GM21529 (cell line): ENCODE measurements at regions not wholly inside any gene's neighbourhood (a gene's known extent, or its start where the extent isn't known, plus 50 kb on each side); places are given as distances from the start of the nearest gene placed in this dataset.

Experiments used
- ATAC-seq: cut with Tn5 transposase; IDR thresholded peaks from one replicate; pipeline ENCODE4 v1.9.1; 2021; ENCODE audit not compliant: unreplicated experiment

DNA sequence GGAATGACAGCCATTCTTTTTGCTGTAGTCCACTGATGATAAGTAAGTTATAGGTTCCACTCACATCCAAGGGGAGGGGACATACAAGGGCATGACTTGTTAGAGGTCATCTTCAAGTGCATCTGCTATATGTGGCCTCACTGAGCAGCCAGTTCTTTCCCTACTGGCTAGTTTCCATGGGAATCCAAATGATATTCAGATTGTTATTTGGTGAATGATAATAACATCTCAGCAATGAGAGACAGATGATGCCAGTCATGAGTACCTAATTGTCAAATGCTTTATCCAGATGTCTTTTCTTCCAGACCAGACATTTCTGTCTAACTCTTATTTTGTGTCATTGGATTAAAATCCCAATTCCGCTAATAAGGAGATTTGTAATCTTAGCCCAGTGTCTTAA is 460.4 kb upstream of the BOD1L1 start:
- ATAC-seq, result peak; percentile 9

DNA sequence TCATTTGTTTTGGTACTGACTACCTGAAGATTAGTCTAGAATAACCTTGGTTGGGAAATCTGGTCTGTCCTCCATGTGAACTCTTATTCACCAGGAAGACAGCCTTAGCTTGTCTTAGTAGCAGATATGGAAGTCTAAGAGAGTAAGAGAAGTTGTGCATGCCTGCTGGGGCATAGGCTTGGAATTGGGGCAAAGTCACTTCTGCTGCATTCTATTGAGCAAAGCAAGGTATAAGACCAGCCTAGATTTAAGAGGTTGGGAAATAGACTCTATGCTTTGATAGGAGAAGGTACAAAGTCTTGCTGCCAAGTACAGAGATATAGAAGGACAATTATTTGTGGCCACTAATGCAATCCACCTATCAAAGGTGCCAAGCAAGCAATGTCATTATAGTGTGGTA is 464.0 kb upstream of the BOD1L1 start:
- ATAC-seq, result no peak

DNA sequence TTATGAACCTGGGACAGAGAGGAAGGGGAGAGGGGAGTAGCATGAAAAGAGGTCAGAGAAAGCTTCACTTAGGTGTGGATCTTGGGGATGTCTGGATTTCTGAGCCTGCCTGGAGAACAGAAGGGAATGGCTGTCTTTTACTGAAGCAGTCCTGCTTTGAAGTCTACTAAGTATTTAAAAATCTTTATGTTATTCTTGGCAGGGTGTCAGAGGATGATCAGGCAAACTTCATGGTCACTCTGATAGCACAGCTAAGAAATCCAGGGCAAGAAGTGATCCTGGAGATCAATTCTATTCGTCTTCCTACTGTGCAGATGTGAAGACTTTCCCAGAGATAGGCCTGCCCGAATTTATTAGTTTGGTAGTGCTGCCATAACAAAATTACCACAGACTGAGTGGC is 464.4 kb upstream of the BOD1L1 start:
- ATAC-seq, result no peak

DNA sequence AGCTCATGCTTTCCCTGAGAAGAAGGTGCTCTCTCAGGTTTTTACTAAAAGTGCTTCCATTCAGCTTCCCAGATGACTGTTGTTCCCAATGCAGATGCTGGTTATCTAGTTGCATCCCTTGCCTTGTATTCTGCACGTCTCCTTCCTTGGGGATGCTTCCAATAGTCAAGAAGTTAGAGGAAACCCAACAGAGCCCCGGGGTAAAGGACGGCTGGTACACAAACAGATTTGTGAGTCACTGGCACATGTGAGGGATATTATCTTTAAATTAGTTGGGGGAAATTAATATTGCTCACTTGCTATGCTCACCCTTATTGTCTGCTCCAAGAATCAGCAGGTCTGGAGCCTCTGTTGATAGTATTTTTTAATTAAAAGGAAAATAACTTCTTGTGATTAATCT is 465.2 kb upstream of the BOD1L1 start:
- no peak for ATAC-seq

DNA sequence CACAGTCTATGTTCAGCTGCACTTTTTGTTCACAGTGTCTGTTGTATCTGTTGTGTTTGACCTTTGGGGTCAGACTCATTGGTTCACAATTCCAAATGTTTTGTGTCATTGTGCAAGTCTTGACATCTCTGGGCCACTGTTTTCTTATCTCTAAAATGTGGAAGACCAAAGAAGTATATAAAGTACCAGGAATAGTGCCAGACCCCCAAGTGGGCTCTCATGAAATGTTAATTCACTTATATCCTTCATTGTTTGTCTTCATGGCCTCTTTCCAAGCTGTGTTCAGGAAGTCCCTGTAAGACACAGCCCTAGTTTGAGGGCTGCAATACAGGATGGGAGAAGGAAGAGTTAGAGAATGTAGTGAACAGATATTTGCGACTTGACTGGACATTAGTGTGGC is 468.3 kb upstream of the BOD1L1 start:
- no peak for ATAC-seq

DNA sequence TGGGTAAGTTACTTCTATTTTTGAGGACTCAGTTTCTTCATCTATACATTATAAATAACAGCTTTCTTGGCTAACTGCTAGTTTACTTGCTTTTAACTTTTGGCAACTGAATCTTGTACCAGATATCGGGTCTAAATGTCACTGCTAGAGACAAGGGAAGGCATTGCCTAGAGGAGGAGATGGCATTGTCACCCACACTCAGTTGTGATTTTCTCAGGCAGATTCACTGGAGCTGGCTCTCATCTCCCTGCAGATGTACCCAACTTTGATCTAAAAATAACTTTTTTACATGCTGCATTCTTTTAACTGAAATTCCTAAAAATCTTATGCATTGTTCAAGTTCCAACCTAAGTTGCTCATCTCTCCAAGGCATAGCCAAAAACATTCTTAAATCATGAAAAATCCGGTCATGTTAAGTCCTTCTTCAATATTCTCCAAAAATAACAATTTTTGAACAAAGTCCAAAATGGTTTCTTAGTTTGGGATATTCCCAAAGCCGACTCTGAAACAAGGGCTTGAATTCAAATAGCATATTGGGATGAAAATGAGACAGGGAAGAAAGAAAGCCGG is 469.0 kb upstream of the BOD1L1 start:
- no peak for ATAC-seq

DNA sequence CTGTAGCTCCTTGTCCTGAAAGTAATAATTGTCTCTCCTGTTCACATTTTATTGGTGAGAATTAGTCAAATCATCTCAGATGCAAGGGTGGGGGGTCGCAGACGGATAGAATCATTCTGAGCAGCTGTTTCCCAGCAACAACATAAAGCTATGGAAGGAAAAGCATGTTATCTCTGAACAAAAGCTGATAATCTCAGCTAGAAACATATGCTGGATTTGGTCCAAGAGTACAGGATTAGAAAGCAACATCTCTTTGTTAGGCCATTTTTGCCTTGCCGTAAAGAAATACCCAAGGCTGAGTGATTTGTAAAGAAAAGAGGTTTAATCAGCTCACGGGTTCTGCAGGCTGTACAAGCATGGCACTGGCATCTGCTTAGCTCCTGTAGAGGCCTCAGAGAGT is 472.8 kb upstream of the BOD1L1 start:
- ATAC-seq, result no peak

DNA sequence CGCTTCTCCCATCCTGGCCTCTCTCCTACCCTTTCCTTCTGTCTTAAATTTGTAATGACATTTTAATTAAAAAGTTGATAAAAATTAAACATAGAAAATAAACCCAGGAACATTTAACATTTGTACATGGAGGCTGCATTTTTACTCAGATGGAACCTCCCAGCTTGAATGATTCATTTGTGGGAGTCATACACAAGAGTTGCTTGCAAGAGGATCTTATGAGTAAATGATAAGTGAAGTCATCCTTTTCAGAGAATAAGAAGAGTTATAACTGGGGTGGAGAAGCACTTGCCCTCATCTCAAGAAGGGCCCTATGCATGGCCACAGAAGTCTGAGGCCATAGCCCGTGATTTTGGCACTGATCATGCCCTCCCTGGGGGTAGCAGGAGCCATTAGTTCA is 482.9 kb upstream of the BOD1L1 start:
- ATAC-seq, result no peak

DNA sequence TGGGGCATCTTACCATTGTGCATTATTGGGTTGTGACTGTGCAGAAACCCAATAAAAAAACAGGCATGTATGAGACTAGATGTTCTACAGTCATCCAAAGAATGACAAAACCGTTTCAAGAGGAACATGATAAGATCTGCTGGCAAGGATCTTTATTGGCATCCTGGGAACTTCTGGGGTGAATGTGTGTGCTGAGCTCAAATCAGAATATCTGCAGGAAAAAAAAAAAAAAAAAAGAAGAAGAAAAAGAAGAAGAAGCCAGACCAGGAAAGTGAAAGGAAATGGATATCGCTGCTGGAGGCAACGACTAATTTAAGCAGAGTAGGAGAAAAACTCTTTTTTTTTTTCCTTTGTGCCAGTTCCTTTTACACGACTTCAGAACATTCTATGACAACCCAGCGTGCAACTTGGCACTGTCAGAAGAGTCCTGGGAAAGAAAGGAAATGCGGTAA is 484.2 kb upstream of the BOD1L1 start:
- no peak for ATAC-seq

DNA sequence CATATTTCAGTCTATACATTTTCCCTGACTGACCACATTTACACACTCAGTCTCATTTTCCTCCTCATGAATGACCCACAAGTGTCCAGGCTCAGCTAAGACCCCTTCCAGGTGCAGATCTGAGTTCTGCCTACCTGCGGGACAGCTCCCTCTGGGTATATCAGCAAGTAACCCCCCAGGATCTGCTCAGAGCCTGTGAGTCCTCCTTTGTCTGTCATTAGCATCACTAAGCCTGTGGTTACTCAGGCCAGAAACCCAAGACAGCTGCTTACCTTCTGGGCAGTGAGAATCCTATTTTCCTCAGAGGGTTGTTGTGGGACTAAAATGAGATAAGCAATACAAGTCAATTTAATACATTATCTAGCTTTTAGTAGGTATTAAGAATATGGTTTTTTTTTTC is 487.6 kb upstream of the BOD1L1 start:
- no peak for ATAC-seq

DNA sequence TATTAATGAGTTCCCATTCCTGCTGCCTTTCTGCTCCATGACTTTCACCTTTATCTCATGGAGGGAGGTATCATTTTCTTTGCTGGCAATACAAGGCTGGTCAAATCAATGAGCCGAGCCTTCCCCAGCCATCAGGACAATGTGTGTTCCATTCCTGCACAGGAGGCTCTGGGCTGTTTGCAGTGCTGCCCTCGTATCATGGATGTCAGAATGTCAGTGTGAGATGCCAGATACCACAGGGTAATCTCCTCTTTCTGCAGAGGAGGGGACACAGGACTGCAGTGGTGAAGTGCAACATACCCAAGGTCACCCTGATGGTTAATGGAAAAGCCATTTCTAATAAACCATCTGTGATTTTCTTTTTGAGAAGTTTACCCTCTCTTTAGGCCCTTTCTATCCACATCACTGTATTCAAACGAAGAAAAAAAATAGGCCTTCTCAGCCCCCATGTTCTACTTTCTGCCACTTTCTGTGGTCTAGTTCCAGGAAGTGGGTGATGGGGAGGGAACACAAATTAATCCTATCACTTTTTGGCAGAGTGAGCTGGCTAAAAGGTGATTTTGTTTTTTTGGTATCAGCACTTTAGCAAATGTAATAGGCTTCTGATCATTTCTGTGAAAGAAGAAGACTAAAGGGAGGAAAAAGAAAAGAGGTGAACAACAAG is 490.2 kb upstream of the BOD1L1 start:
- no peak for ATAC-seq

DNA sequence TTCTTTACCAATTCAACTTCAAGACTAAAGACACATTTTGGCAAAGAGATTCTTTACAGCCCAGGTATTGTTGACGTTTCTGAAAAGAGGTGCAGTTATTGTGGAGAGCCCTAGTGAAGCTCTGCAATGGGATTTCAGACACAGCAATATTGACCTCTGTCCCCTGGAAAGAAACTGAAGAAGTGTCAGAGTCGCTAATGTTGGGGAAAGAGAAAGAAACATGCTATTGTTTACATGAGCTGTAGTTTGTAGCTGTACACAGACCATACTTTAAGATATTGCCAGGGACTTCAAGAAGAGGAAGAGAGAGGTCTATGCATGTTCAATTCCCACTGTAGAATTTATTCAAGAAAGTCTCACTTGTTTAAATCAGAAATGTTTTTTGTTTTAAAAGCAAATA is 497.3 kb upstream of the BOD1L1 start:
- ATAC-seq, result no peak

DNA sequence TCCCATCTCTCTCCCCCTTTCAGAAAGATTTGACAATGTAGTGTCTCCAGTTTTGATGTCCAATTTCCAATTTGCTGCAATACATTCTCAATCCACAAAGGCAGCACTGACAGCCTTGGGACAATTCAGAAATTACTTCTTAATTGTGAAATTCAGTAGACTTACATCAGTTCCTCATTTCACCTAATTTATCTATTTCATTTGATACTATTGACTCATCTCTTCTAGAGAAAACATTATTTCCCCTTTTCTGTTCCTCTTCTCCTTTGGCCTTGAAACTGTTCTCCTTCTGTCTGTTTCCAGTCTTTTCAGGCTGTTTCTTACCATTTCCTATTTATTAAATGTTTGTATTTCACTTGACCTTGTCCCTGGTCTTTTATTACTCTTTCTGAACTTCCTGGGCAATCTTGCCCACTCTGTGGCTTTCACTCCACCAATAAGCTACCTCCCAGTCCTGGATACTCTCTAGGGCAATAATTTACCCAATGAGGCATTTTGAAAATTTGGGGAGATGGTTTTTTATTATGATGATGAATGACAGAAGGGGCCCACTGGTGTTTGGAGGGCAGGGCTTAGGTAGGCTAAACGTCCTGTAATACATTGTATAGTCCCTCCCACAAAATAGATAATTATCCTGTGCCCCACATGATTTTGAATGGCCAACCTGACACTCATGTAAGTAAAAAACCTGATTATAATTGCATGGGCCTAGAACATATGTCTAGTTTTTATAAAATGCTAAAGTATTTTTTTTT is 498.0 kb upstream of the BOD1L1 start:
- peak; percentile 94 for ATAC-seq

DNA sequence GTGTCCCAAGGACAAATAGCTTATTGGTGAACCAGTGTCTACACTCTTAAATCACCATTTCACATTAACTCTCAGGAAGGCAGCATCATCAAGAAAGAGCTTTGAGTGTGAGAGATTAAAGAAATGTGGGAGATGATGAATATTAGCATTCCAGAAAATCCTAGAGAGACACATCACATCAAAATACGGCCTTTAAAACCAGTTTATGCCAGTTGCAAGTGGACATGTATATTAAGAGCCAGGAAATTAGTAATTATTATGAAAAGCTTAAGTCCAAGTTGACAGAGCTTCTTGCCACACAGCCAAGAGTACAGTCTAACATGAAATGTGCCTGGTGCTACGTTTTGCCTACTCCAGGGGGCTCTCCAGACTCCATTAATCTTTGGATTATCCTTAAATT is 503.0 kb upstream of the BOD1L1 start:
- no peak for ATAC-seq

DNA sequence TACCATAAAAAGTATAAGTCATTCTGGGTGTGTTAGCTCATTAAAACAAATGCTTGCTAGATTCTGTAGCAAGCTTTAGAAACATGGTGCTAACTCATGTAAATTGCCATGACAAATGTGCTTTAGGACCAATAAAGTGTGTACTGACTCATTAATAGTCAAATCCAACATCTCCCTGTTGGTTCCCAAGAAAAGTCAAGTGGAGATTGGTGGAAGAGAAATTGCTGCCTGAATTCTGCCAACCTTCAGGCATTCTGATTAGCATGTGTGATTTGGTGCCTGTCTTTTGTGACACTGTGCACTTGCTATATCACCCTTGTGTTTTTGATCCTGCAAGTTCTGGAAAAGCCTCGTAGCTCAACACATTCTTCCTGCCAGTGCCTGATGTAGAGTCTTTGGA is 503.8 kb upstream of the BOD1L1 start:
- ATAC-seq, result no peak

DNA sequence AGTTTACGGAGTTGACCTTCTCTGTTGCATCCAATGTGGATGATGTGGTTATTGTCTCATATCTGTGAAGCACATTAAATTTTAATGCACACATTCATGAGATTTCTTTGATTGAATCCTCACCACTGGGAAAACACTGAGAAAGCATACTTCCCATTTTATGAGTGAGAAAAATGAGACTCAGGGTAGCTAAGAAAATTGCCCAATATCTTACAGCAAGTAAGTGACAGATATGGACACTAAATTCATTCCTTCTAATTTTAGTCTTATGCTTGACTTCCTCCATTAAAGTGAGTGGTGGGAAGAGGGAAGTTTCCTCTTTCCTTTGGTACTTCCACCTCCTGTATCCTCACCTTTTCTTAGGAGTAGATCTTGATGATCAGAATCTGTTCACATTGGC is 504.8 kb upstream of the BOD1L1 start:
- ATAC-seq, result no peak

DNA sequence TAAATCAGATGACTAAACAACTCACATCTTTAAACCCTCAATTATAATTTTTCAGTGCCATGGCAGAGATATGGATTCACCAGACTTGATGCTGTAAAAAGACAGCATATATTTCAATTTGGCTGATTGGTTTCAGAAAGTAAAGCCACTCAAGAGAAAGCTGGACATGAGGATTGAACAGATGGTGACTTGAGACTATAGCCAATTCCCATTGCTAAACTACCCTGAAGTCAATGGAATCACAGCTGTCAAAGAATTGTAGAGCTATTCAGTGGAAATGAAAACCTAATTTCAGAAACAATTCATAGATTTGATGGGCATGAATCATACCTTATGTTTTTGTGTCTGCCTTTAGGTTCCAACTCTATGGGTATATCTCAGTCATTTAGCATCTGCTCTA is 510.6 kb upstream of the BOD1L1 start:
- no peak for ATAC-seq

DNA sequence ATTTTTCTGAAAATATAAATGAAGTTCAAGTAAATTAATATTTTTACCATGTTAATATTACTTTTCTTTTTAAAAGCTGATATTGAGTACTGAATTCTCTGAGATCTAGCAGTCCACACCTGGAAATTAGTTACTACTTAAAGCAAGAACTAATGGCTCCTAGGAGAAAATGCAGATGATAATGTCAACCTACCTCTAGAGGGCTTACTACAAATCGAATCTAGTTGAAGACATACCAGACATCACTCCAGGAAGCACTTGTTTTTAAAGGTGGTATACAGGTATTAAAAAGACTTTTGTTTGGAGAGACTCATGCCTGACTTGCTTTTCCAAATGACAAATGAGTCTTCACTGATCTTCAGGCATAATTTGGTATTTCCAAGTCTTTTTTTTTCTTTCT is 516.4 kb upstream of the BOD1L1 start:
- no peak for ATAC-seq

DNA sequence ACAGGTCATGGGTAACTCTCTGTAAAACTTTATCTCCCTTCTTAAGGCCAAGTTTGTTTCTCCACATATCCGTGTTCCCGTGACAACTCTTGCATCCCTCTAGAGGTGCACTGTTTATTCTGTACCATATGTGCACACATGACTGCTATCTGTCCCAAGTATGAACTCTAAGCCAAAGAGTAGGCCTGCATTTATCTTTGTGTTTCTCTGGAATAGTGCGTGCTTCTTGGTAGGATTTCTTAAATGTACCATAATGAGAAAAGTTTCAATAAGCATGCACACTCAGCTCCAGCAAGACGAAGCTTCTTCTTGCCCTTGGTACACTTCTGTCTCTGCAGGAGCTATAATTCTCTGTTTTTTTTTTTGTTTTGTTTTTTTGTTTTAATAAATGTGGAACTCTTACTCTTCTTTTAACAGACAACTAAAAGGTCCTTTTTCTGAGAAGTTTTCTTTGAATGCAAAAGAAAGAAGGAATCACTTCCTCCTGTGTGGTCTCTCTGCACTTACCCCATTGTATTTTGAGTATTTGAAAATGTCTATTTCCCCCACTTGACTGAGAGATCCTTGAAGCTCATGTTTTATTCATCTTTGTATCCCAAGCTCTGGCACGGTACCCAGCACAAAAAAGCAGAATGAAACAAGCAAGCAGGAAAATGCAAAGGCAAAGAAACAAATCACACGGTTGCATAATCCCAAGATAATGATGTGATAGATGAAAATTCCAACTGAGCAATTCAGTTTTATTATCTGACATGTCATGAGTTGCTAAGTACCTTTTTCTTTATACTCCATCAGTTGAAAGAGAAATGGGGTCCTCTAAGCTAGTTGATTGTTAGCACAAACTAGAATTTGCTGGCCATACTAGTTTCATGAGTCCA is 521.9 kb upstream of the BOD1L1 start:
- ATAC-seq, result no peak

DNA sequence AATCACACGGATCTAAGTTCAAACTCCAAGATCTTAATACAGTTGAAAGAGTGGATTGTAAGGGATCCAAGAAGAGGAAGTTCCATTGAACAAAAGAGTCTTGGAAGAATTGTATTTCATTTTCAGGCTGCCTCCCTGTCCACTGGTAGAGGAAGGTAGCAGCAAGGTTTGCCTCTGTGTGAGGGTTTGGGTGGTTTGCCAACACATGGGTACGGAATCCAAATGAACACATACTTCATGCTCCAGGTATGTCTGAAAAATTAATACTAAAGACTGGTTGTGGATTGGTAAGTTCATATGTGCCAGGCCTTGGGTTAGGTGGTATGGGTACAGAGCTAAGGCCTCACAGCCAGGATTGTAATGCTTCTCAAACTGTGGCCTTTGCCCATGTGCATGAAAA is 523.6 kb upstream of the BOD1L1 start:
- ATAC-seq, result no peak

DNA sequence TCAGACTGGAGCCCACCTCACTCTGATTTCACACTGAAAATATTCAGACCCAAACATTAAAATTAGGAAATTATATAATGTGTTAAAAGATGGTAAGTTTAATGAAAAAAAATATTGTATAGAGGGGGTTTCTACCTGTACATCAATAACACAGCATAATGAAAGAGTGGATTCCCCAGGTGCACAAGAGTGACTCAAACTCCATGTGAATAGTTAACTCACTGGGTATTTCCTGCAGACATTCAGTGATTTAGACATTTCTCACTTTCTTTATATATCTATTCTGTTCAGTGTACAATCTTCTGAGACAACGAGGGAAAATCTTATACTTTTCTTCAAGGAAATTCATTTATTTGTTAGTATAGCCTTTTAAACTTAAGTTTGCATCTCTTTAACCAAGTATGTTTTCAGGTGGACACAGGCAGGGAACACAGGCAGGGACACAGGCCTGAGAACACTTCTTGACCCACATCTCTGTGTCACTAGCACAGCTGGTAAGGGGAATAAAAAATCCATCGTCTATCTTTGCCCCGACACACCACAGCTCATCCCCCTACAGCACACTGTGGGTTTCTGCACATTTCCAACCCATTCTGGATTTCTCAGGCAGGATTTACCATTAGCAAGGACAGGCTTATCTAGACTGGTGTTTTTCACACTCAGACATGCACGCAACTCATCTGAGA is 525.5 kb upstream of the BOD1L1 start:
- peak; percentile 66 for ATAC-seq
